ENCODE measurements at regions not wholly inside any gene's neighbourhood (a gene's known extent, or its start where the extent isn't known, plus 50 kb on each side); places are given as distances from the start of the nearest gene placed in this dataset.

DNA sequence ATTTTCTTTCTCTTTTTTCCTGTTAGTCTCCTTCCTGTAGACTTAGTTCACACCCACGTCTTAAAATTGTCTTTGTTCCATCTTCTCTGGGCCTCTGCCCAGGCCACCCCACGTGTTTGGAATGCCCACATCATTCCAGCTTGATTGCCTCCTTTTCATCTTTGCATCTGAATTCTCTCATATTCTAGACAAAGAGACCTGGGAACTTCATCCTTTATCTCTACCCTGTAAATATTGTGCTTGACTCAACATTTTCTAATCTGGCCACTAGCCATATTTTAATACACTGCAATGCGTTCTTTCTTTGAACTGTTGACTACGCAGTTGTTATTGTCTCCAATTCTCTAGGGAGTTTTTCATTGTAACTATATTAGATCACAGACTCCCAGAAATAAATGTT, 187.5 kb upstream of the NRXN1 start:
- Mint-ChIP-seq H3K36me3 (ENCODE audit: insufficient read depth) (no peaks in the 10 kb centered on the region), H3K27me3 (no peaks in the 10 kb centered on the region), H3K4me3 (no peak overlapping the region), H3K9me3 (peaks cover 0 to 12% of the 10 kb centered on the region in 2 donors), H3K4me1 (ENCODE audit: low read depth in 2 of 2) (no peaks in the 10 kb centered on the region), H3K27ac (no peak overlapping the region)
- DNase-seq (no peak), ATAC-seq (replicated peaks) (no peak)

DNA sequence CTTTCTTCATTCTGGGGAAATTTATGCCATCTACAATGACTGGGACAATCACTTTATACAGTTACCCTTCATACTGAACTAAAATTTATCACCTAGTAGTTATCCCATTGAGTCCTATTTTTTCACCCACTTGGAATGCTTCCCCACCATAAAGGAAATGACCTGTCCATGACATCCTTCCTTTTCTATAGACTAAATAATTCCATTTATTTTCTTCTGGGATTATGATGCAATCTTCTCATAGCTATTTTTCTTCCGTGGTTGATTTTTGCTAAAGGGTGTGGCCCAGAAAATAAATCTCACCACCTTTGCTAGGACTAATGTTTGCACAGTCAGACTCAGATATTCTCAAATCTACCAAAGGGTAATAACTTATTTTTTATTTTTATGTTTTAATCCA, 186.1 kb upstream of the NRXN1 start:
- DNase-seq, result no peak
- no peaks in the 10 kb centered on the region for H3K27me3 Mint-ChIP-seq
- H3K9me3 Mint-ChIP-seq, result peaks cover 0 to 12% of the 10 kb centered on the region in 2 donors
- no peak overlapping the region for H3K27ac Mint-ChIP-seq
- no peaks in the 10 kb centered on the region for H3K36me3 Mint-ChIP-seq (ENCODE audit: insufficient read depth)
- no peaks in the 10 kb centered on the region for H3K4me1 Mint-ChIP-seq (ENCODE audit: low read depth in 2 of 2)
- no peak overlapping the region for H3K4me3 Mint-ChIP-seq
- ATAC-seq (replicated peaks), result no peak

DNA sequence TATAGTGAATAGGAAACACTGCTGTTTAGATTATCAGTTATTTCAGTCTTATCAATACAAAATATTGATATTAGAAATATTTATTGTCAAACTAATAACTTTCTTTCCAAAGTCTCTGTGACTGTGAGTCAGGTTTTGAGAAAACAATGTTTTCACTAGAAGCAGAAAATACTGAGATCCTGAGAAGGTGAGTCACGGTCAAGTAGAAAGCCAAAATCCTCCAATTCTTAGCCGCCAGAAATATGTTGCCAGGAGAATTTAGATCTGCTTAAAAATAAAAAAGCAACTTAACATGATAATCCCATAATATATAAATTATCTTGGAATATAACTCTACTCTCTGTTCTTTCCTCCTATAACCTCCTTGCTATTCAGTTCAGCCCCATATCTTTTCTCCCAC, 181.9 kb upstream of the NRXN1 start:
- Mint-ChIP-seq H3K27me3 (no peaks in the 10 kb centered on the region), H3K27ac (no peak overlapping the region), H3K36me3 (ENCODE audit: insufficient read depth) (no peaks in the 10 kb centered on the region), H3K9me3 (peaks cover 10 to 11% of the 10 kb centered on the region in 2 donors), H3K4me1 (ENCODE audit: low read depth in 2 of 2) (no peaks in the 10 kb centered on the region), H3K4me3 (no peak overlapping the region)
- ATAC-seq (replicated peaks) (no peak), DNase-seq (no peak)

DNA sequence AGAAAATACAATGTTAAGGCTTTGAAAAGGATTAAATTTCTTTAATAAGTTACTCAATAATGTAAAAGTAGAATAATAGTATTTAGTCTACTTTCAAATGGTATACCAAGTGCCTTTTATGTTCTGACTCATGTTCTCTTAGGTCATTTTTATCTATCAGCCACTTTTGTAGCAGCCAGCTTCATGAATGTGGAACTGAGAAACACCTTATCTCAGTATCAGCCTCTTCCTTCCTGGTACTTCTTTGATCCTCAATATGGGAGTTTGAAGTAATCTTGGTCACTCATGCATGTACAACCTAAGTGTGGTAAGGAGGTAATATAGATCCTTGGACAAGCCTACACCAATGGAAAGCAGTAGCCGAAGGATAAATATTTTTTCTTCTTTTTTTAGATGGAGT, 180.4 kb upstream of the NRXN1 start:
- Mint-ChIP-seq H3K36me3 (ENCODE audit: insufficient read depth) (no peaks in the 10 kb centered on the region), H3K4me3 (no peak overlapping the region), H3K9me3 (peaks cover 10 to 11% of the 10 kb centered on the region in 2 donors), H3K4me1 (ENCODE audit: low read depth in 2 of 2) (no peaks in the 10 kb centered on the region), H3K27me3 (no peaks in the 10 kb centered on the region), H3K27ac (no peak overlapping the region)
- DNase-seq (no peak), ATAC-seq (replicated peaks) (no peak)

DNA sequence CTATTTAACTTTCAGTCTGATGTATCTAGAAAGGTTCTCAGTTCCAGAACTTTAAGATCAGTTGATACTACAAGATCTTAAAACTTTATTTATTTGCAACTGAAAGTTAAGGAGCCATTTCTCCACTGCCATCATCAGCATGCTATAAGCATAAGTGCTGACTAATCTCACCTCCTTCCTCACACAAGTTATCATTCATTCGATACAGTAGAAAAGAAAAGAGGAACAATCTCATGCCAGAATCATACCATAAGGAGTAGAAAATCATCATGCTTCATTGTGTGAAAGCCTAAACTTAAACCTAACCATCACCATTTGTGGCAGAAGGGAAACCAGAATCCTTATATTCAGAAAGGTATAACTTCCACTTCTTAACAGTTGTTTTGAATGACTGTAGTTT, 176.6 kb upstream of the NRXN1 start:
- ATAC-seq (replicated peaks) (no peak), DNase-seq (no peak)

DNA sequence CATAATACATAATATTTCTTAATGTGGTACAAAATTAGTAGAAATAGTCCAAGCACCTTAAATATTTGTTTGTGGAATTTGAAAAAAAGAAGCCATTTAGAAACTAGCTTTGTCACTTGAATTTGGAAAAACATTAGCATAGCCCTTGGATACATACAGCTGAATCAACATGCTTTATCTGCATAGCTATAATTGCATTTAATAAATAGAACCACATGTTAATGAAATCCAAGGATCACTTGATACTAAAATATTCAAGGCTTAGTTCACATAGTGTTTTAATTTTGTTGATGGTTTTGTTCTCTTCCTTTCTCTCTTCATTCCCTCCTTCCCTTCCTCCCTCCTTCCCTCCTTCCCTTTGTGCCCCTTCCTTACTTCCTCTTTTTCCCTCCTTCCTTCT, 169.4 kb upstream of the NRXN1 start:
- ATAC-seq (replicated peaks), result no peak
- H3K4me3 Mint-ChIP-seq, result no peak overlapping the region
- no peak overlapping the region for H3K27ac Mint-ChIP-seq
- H3K4me1 Mint-ChIP-seq (ENCODE audit: low read depth in 2 of 2), result no peaks in the 10 kb centered on the region
- DNase-seq, result no peak
- peaks cover 4 to 6% of the 10 kb centered on the region in 2 donors for H3K9me3 Mint-ChIP-seq
- H3K27me3 Mint-ChIP-seq, result no peaks in the 10 kb centered on the region
- no peaks in the 10 kb centered on the region for H3K36me3 Mint-ChIP-seq (ENCODE audit: insufficient read depth)

More for the DNA sequence above, 176.6 kb upstream of the NRXN1 start:
- Mint-ChIP-seq H3K27me3 (no peaks in the 10 kb centered on the region), H3K4me3 (no peak overlapping the region), H3K27ac (no peak overlapping the region), H3K9me3 (peaks cover 8 to 11% of the 10 kb centered on the region in 2 donors), H3K36me3 (ENCODE audit: insufficient read depth) (no peaks in the 10 kb centered on the region), H3K4me1 (ENCODE audit: low read depth in 2 of 2) (no peaks in the 10 kb centered on the region)

DNA sequence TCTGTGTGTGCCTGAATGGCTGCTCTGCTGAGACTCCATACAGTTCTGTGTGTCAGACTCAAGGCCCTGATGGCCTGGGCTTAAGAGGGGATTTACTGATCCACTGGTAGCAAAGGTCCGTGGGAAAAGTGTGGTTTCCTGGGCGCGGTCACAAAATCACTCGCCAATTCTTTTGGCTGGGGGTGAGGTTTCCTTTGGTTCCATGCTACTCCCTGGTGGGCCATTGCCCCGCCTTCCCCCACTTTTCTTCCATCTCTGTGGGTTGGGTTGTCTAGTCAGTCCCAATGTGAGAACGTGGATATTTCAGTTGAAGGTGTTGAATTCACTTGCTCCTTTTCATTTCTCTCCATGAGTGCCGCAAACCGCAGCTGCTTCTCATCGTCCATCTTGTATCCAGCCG, 162.7 kb upstream of the NRXN1 start:
- H3K9me3 Mint-ChIP-seq, result peaks cover 3 to 33% of the 10 kb centered on the region in 2 donors
- no peak overlapping the region for H3K27ac Mint-ChIP-seq
- no peaks in the 10 kb centered on the region for H3K27me3 Mint-ChIP-seq
- no peak for ATAC-seq (replicated peaks)
- no peaks in the 10 kb centered on the region for H3K36me3 Mint-ChIP-seq (ENCODE audit: insufficient read depth)
- H3K4me1 Mint-ChIP-seq (ENCODE audit: low read depth in 2 of 2), result no peaks in the 10 kb centered on the region
- no peak for DNase-seq
- no peak overlapping the region for H3K4me3 Mint-ChIP-seq

DNA sequence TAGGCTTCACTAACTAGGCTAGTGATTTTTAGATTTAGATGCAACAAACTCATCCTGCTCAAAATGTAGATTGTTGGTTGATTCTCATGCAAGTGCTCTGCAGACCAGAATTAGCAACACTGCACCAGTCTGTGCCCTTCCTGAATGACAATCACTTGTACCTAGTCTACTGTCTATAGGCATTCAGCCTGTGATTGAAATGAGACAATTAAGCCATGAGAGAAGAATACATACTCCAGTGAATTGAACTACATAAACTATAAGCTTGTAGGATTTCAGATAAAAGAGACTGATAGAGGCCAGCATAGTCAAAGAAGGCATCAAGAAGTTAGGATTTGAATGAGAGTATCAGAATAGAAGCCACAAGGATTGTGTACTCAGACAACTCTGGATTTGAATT, 138.3 kb upstream of the NRXN1 start:
- Mint-ChIP-seq H3K4me3 (no peak overlapping the region), H3K27me3 (no peaks in the 10 kb centered on the region), H3K4me1 (ENCODE audit: low read depth in 2 of 2) (no peaks in the 10 kb centered on the region), H3K36me3 (ENCODE audit: insufficient read depth) (no peaks in the 10 kb centered on the region), H3K27ac (no peak overlapping the region), H3K9me3 (peaks cover 3 to 19% of the 10 kb centered on the region in 2 donors)
- ATAC-seq (replicated peaks) (no peak), DNase-seq (no peak)

DNA sequence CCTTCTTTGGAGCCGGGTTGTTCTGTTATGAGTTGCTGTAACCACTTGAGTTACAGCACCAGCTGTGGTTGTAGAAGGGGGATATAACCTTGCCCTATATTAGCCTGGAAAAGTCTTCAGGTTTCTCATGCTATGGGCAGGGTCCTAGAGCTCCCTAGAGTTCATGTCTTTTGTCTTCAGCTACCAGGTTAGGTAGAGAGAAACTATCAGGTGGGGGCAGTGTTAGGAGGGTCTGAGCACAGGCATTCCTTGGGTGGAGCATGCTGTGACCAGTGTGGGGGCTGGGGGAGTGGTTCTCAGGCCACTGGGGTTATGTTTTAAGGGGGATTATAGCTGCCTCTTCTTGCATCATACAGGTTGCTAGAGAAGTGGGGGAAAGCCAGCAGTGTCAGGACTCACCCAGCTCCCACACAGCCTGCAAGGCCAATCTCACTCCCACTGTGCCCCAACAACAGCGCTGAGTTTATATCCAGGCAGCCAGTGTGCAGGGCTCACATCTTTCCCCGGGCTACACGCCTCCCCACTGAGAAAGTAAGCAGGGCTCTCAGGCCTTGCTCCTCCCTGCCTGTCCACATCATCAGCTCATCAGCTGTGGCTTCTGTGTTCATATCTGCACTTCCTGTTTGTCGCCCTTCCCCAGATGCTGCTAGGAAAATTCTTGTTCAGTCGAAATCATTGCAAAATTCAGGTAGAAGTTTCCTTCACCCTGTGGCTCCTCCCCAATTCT, 133.8 kb upstream of the NRXN1 start:
- H3K4me3 Mint-ChIP-seq, result no peak overlapping the region

DNA sequence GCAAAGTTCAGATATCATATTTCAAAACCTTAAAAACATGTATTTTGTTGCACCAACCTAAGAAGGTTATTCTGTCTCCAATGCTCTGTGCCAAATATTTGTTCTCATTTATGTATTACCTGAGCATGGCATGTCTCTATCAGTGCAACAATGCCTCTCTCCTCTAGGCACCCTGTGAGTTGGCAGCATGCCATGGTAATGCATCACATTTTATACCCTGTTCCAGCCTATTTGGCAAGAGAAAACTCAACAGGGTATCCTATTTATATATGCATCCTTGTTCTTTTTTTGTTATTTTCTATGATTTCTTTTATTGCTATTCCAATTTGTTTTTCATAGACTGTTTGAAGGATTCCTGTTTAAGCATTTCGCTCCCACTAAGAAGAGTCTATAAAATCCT, 126.3 kb upstream of the NRXN1 start:
- Mint-ChIP-seq H3K4me3 (no peak overlapping the region), H3K36me3 (ENCODE audit: insufficient read depth) (no peaks in the 10 kb centered on the region), H3K27me3 (no peaks in the 10 kb centered on the region), H3K4me1 (ENCODE audit: low read depth in 2 of 2) (no peaks in the 10 kb centered on the region), H3K9me3 (peaks cover 4 to 13% of the 10 kb centered on the region in 2 donors), H3K27ac (no peak overlapping the region)
- no peak for DNase-seq
- ATAC-seq (replicated peaks), result no peak

More for the DNA sequence above, 133.8 kb upstream of the NRXN1 start:
- Mint-ChIP-seq H3K9me3 (peaks cover 0 to 16% of the 10 kb centered on the region in 2 donors), H3K4me1 (ENCODE audit: low read depth in 2 of 2) (no peaks in the 10 kb centered on the region), H3K27me3 (no peaks in the 10 kb centered on the region), H3K27ac (no peak overlapping the region), H3K36me3 (ENCODE audit: insufficient read depth) (no peaks in the 10 kb centered on the region)
- DNase-seq (no peak), ATAC-seq (replicated peaks) (no peak)

DNA sequence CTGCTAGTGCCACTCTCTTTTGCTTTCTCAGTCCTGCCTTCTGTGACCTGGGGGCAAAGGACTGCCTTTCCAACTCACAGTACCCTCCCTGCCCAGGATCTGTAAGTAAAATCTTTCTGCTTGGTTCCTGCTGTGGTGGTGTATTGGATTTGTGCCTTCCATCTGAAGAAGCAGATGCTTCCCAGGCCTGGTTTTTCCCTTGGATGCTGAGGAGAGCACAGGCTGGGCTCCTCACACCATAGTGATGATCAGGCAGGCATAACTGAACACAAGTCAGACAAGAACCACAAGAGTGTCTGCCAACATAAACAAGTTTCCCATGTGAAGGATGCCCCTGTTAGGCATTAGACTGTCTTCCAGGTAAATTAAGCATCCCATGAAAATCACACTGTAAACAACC, 121.3 kb upstream of the NRXN1 start:
- DNase-seq (no peak), ATAC-seq (replicated peaks) (no peak)
- no peak overlapping the region for H3K27ac Mint-ChIP-seq
- no peak overlapping the region for H3K4me3 Mint-ChIP-seq
- no peaks in the 10 kb centered on the region for H3K27me3 Mint-ChIP-seq
- no peaks in the 10 kb centered on the region for H3K36me3 Mint-ChIP-seq (ENCODE audit: insufficient read depth)
- H3K4me1 Mint-ChIP-seq (ENCODE audit: low read depth in 2 of 2), result no peaks in the 10 kb centered on the region
- peaks cover 5 to 7% of the 10 kb centered on the region in 2 donors for H3K9me3 Mint-ChIP-seq

DNA sequence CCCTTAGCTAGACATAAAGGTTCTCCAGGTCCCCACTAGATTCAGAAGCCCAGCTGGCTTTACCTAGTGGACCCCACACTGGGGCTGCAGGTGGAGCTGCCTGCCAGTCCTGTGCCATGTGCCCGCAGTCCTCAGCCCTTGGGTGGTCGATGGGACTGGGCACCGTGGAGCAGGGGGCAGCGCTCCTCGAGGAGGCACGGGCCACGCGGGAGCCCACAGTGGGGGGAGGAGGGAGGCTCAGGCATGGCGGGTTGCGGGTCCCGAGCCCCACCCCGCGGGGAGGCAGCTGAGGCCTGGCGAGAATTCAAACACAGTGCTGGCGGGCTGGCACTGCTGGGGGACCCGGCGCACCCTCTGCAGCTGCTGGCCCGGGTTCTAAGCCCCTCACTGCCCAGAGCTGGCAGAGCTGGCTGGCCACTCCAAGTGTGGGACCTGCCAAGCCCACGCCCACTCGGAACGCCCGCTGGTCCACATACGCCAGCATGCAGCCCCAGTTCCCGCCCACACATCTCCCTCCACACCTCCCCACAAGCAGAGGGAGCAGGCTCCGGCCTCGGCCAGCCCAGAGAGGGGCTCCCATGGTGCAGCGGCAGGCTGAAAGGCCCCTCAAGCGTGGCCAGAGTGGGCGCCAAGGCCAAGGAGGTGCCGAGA, 119.7 kb upstream of the NRXN1 start:
- ATAC-seq (replicated peaks) (no peak), DNase-seq (no peak)
- peaks cover 3 to 7% of the 10 kb centered on the region in 2 donors for H3K9me3 Mint-ChIP-seq
- no peak overlapping the region for H3K4me3 Mint-ChIP-seq
- H3K36me3 Mint-ChIP-seq (ENCODE audit: insufficient read depth), result no peaks in the 10 kb centered on the region
- no peak overlapping the region for H3K27ac Mint-ChIP-seq
- no peaks in the 10 kb centered on the region for H3K27me3 Mint-ChIP-seq
- no peaks in the 10 kb centered on the region for H3K4me1 Mint-ChIP-seq (ENCODE audit: low read depth in 2 of 2)

DNA sequence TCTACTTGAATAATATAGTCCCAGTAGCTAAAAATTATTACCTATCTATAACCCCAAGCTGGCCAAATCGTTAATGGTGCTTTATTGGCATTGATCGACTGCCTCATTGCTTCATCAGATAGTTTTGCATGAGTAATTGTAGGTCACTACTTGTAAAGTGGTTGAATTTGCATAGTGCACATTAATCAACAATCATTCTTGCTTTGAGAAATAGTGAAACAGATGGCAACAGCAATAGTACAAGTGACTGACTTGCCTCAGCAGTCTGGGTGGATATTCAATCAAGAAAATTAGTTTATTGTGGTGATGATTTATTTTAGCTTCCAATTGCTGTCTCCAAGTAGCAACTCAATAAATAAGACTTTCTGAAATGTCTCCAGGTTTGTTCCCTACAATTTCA, 117.8 kb upstream of the NRXN1 start:
- H3K4me1 Mint-ChIP-seq (ENCODE audit: low read depth in 2 of 2), result no peaks in the 10 kb centered on the region
- no peaks in the 10 kb centered on the region for H3K27me3 Mint-ChIP-seq
- peaks cover 2 to 7% of the 10 kb centered on the region in 2 donors for H3K9me3 Mint-ChIP-seq
- ATAC-seq (replicated peaks) (no peak), DNase-seq (no peak)
- no peak overlapping the region for H3K4me3 Mint-ChIP-seq
- no peak overlapping the region for H3K27ac Mint-ChIP-seq
- H3K36me3 Mint-ChIP-seq (ENCODE audit: insufficient read depth), result no peaks in the 10 kb centered on the region

DNA sequence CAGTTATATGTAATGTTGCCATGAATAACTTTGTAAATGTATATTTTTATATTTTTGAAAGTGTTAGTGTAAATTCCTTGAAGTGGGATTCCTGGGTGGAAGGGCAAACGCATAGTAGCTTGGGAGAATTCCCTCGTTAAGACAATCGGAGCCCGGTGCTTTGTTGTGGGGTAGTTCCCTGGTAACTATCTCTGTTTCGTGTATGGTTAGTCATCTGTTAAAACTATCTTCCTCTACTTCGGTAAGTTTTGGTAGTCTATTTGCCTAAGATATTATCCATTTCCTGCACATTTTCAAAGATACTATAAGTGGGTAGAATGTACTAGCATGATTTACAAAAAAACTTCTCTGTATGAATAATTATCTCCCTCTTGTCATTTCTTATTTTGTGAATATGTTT, 113.8 kb upstream of the NRXN1 start:
- Mint-ChIP-seq H3K27me3 (no peaks in the 10 kb centered on the region), H3K4me3 (no peak overlapping the region), H3K27ac (no peak overlapping the region), H3K4me1 (ENCODE audit: low read depth in 2 of 2) (no peaks in the 10 kb centered on the region), H3K36me3 (ENCODE audit: insufficient read depth) (no peaks in the 10 kb centered on the region), H3K9me3 (no peaks in the 10 kb centered on the region)
- DNase-seq (no peak), ATAC-seq (replicated peaks) (no peak)

Measured in effector memory CD8-positive, alpha-beta T cell (primary cell).